ENCODE measurements at regions not wholly inside any gene's neighbourhood (a gene's known extent, or its start where the extent isn't known, plus 50 kb on each side); places are given as distances from the start of the nearest gene placed in this dataset.

GRCh38 chr13:61994174-61994573 lies 578.5 kb upstream of the PCDH20 start (continued):
- TF ChIP-seq, protein P1, sequence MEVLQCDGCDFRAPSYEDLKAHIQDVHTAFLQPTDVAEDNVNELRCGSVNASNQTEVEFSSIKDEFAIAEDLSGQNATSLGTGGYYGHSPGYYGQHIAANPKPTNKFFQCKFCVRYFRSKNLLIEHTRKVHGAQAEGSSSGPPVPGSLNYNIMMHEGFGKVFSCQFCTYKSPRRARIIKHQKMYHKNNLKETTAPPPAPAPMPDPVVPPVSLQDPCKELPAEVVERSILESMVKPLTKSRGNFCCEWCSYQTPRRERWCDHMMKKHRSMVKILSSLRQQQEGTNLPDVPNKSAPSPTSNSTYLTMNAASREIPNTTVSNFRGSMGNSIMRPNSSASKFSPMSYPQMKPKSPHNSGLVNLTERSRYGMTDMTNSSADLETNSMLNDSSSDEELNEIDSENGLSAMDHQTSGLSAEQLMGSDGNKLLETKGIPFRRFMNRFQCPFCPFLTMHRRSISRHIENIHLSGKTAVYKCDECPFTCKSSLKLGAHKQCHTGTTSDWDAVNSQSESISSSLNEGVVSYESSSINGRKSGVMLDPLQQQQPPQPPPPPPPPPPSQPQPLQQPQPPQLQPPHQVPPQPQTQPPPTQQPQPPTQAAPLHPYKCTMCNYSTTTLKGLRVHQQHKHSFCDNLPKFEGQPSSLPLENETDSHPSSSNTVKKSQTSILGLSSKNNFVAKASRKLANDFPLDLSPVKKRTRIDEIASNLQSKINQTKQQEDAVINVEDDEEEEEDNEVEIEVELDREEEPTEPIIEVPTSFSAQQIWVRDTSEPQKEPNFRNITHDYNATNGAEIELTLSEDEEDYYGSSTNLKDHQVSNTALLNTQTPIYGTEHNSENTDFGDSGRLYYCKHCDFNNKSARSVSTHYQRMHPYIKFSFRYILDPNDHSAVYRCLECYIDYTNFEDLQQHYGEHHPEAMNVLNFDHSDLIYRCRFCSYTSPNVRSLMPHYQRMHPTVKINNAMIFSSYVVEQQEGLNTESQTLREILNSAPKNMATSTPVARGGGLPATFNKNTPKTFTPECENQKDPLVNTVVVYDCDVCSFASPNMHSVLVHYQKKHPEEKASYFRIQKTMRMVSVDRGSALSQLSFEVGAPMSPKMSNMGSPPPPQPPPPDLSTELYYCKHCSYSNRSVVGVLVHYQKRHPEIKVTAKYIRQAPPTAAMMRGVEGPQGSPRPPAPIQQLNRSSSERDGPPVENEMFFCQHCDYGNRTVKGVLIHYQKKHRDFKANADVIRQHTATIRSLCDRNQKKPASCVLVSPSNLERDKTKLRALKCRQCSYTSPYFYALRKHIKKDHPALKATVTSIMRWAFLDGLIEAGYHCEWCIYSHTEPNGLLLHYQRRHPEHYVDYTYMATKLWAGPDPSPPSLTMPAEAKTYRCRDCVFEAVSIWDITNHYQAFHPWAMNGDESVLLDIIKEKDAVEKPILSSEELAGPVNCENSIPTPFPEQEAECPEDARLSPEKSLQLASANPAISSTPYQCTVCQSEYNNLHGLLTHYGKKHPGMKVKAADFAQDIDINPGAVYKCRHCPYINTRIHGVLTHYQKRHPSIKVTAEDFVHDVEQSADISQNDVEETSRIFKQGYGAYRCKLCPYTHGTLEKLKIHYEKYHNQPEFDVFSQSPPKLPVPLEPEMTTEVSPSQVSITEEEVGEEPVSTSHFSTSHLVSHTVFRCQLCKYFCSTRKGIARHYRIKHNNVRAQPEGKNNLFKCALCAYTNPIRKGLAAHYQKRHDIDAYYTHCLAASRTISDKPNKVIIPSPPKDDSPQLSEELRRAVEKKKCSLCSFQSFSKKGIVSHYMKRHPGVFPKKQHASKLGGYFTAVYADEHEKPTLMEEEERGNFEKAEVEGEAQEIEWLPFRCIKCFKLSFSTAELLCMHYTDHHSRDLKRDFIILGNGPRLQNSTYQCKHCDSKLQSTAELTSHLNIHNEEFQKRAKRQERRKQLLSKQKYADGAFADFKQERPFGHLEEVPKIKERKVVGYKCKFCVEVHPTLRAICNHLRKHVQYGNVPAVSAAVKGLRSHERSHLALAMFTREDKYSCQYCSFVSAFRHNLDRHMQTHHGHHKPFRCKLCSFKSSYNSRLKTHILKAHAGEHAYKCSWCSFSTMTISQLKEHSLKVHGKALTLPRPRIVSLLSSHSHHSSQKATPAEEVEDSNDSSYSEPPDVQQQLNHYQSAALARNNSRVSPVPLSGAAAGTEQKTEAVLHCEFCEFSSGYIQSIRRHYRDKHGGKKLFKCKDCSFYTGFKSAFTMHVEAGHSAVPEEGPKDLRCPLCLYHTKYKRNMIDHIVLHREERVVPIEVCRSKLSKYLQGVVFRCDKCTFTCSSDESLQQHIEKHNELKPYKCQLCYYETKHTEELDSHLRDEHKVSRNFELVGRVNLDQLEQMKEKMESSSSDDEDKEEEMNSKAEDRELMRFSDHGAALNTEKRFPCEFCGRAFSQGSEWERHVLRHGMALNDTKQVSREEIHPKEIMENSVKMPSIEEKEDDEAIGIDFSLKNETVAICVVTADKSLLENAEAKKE (CRISPR knock-in tag; IDR thresholded peaks at IDR 0.05), result no peak

DNA sequence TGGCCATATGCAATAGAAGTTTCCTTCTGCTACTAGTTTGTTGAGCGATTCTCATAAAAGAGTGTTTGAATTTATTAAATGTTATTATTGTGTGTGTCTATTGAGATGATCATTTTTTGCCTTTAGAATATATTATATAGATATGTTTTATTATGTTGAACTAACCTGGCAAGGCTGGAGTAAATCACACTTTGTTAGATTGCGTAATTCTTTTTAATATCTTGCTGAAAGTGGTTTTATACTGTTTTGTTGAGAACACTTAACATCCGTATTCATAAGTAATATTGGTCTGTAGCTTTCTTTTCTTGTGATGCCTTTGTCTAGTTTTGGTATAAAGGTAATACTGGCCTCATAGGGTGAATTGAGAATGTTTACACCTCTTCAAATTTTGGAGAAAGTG lies 574.3 kb upstream of the PCDH20 start:
- Histone ChIP-seq H3F3A (replicated peaks; ENCODE audit: low read depth) (no peaks in the 10 kb centered on the region), H3K79me2 (replicated peaks; ENCODE audit: insufficient read depth) (no peaks in the 10 kb centered on the region), H3K9me2 (ENCODE audit: insufficient read depth) (no peaks in the 10 kb centered on the region), H3K4me1 (ENCODE audit: insufficient read depth) (no peaks in the 10 kb centered on the region), H4K20me1 (replicated peaks; ENCODE audit: insufficient read depth) (no peaks in the 10 kb centered on the region), H3K4me2 (no peak overlapping the region), H2AFZ (no peak overlapping the region), H3K36me3 (ENCODE audit: insufficient read depth) (no peaks in the 10 kb centered on the region), H3K4me3 (no peak overlapping the region), H3K27me3 (ENCODE audit: insufficient read depth) (no peaks in the 10 kb centered on the region), H3K27ac (ENCODE audit: low read depth) (no peak overlapping the region)
- H3K4me3 Mint-ChIP-seq, result no peak overlapping the region
- no peaks in the 10 kb centered on the region for H3K36me3 Mint-ChIP-seq (ENCODE audit: low read depth)
- H3K27me3 Mint-ChIP-seq (ENCODE audit: insufficient read depth, low read depth, poor library complexity), result peaks cover 2% of the 10 kb centered on the region
- ATAC-seq (no peak), DNase-seq (ENCODE audit: low spot score) (no peak)
- H3K27ac Mint-ChIP-seq, result no peak overlapping the region
- no peaks in the 10 kb centered on the region for H3K9me3 Mint-ChIP-seq
- H3K4me1 Mint-ChIP-seq, result no peaks in the 10 kb centered on the region
- TF ChIP-seq NANOG (IDR thresholded peaks at IDR 0.05; ENCODE audit: borderline replicate concordance), result no peak
- TF ChIP-seq ZNF114 (CRISPR knock-in tag; IDR thresholded peaks at IDR 0.05), result no peak
- TF ChIP-seq, protein P2, sequence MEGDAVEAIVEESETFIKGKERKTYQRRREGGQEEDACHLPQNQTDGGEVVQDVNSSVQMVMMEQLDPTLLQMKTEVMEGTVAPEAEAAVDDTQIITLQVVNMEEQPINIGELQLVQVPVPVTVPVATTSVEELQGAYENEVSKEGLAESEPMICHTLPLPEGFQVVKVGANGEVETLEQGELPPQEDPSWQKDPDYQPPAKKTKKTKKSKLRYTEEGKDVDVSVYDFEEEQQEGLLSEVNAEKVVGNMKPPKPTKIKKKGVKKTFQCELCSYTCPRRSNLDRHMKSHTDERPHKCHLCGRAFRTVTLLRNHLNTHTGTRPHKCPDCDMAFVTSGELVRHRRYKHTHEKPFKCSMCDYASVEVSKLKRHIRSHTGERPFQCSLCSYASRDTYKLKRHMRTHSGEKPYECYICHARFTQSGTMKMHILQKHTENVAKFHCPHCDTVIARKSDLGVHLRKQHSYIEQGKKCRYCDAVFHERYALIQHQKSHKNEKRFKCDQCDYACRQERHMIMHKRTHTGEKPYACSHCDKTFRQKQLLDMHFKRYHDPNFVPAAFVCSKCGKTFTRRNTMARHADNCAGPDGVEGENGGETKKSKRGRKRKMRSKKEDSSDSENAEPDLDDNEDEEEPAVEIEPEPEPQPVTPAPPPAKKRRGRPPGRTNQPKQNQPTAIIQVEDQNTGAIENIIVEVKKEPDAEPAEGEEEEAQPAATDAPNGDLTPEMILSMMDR (conservative IDR thresholded peaks at IDR 0.05; ENCODE audit: low read depth in 2 of 2), result no peak
- TF ChIP-seq EZH2phosphoT487 (IDR thresholded peaks at IDR 0.05; ENCODE audit: unreplicated experiment), result no peak
- no peak for TF ChIP-seq POLR2AphosphoS5 (IDR thresholded peaks at IDR 0.05; ENCODE audit: low read depth)
- no peak for TF ChIP-seq EZH2 (IDR thresholded peaks at IDR 0.05; ENCODE audit: low read depth, unreplicated experiment)
- no peak for TF ChIP-seq REST (IDR thresholded peaks at IDR 0.05; ENCODE audit: unreplicated experiment)
- no peak for TF ChIP-seq CREB1 (CRISPR knock-in tag; IDR thresholded peaks at IDR 0.05; ENCODE audit: low read depth)
- TF ChIP-seq JUNB (IDR thresholded peaks at IDR 0.05; ENCODE audit: unreplicated experiment), result no peak
- TF ChIP-seq STAT1 (IDR thresholded peaks at IDR 0.05; ENCODE audit: unreplicated experiment), result no peak
- TF ChIP-seq ZNF331 (CRISPR knock-in tag; IDR thresholded peaks at IDR 0.05; ENCODE audit: low read depth), result no peak
- TF ChIP-seq, protein P3, sequence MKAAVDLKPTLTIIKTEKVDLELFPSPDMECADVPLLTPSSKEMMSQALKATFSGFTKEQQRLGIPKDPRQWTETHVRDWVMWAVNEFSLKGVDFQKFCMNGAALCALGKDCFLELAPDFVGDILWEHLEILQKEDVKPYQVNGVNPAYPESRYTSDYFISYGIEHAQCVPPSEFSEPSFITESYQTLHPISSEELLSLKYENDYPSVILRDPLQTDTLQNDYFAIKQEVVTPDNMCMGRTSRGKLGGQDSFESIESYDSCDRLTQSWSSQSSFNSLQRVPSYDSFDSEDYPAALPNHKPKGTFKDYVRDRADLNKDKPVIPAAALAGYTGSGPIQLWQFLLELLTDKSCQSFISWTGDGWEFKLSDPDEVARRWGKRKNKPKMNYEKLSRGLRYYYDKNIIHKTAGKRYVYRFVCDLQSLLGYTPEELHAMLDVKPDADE (IDR thresholded peaks at IDR 0.05), result no peak

Measured in GM23338 (cell line).